K562 (cell line): ENCODE measurements at regions not wholly inside any gene's neighbourhood (a gene's known extent, or its start where the extent isn't known, plus 50 kb on each side); places are given as distances from the start of the nearest gene placed in this dataset.
A peak's percentile ranks its signal among the peaks of the same experiment; 100 is the strongest.

Experiments used
- ATAC-seq: fragments of 200-7000 bp; cut with Tn5 transposase; 3 replicates; pipeline ENCODE4 v1.9.1; 2020; ENCODE audit warnings: moderate library complexity
- BruUV-seq: library from RNA; stranded (reverse); fragments of 400-500 nt; replicated peaks from 2 replicates; lab custom pipeline; 2021; lab: Mats Ljungman, UMichigan
- CTCF ChIA-PET: fragments of 300-600 bp; formaldehyde crosslinking; extraction: SDS; loops from one replicate; lab custom pipeline; 2021; ENCODE audit warnings: low intra/inter-chr PET ratio; lab: Yijun Ruan, JAX
- POLR2A ChIA-PET: fragments of 300-600, 350-650 bp; sonication (Branson Sonifier 250); formaldehyde crosslinking; extraction: SDS; loops from one replicate; lab custom pipeline; 2021; ENCODE audit warnings: antibody characterized with exemption, inconsistent platforms; lab: Yijun Ruan, JAX
- DNase-seq, 4 experiments: peaks; one replicate each; pipeline versions ENCODE4 v3.0.0 to v3.0.0-alpha.2; 2011 to 2018; ENCODE audit warnings: low spot score in 3 of 4, mixed read lengths in 3 of 4; ENCODE audit errors: extremely low read depth in 1 of 4
- FAIRE-seq: peaks from 2 replicates; lab custom pipeline; 2011; peaks lifted over from hg19 to GRCh38; lab: Jason Lieb, UNC
- H2AFZ ChIP-seq: 2 replicates; pipeline ENCODE4 v1.6.0; 2011; ENCODE audit warnings: low read depth, low read length, control low read depth, inconsistent platforms
- H3K27ac ChIP-seq: fragments of 200-600 bp; 3 replicates; pipeline ENCODE4 v1.8.0; 2011; ENCODE audit warnings: low read depth, mild to moderate bottlenecking, control low read depth, inconsistent platforms, low read length, moderate library complexity, mixed read lengths; ENCODE audit errors: extremely low read depth
- H3K27me3 ChIP-seq, 2 experiments: fragments of 300-600 bp in 1 of 2; 2 replicates in 1 of 2; 3 replicates in 1 of 2; pipeline versions ENCODE4 v1.6.0 to v1.8.0; 2011; ENCODE audit warnings: inconsistent platforms in 2 of 2, low read length in 2 of 2, mild to moderate bottlenecking in 1 of 2, mixed read lengths in 1 of 2, moderate library complexity in 1 of 2; ENCODE audit not compliant: control insufficient read depth in 2 of 2, insufficient read depth in 2 of 2
- H3K36me3 ChIP-seq: fragments of 300-600 bp; 3 replicates; pipeline ENCODE4 v1.8.0; 2011; ENCODE audit warnings: mild to moderate bottlenecking, low read length, inconsistent platforms; ENCODE audit not compliant: control insufficient read depth, insufficient read depth
- H3K4me1 ChIP-seq, 2 experiments: fragments of 200-600 bp in 1 of 2; replicated peaks in 1 of 2; 2 replicates in 1 of 2; 3 replicates in 1 of 2; pipeline versions ENCODE4 v1.5.1 to v1.8.0; 2011; ENCODE audit warnings: inconsistent platforms in 2 of 2, low read length in 2 of 2, mild to moderate bottlenecking in 1 of 2, mixed read lengths in 1 of 2, moderate library complexity in 1 of 2; ENCODE audit not compliant: control insufficient read depth in 2 of 2, insufficient read depth in 2 of 2
- H3K4me2 ChIP-seq: 2 replicates; pipeline ENCODE4 v1.6.1; 2011; ENCODE audit warnings: low read length, control low read depth, inconsistent platforms, mixed read lengths; ENCODE audit not compliant: insufficient read depth
- H3K4me3 ChIP-seq: fragments of 200-600 bp; sonication (generic), shearing (Covaris generic); 2 replicates; pipeline ENCODE4 v1.5.1; 2016; ENCODE audit warnings: control low read depth, inconsistent platforms
- H3K79me2 ChIP-seq: fragments of 200-600 bp; 3 replicates; pipeline ENCODE4 v1.8.0; 2011; ENCODE audit warnings: low read length, inconsistent platforms; ENCODE audit not compliant: control insufficient read depth, insufficient read depth
- H3K9ac ChIP-seq, 2 experiments: 2 replicates each; pipeline versions ENCODE4 v1.6.0 to v1.6.1; 2011; ENCODE audit warnings: low read depth in 2 of 2, low read length in 2 of 2, control low read depth in 1 of 2, inconsistent platforms in 1 of 2, mild to moderate bottlenecking in 1 of 2, mixed read lengths in 1 of 2; ENCODE audit not compliant: insufficient read depth in 1 of 2
- H3K9me1 ChIP-seq: one replicate; pipeline ENCODE4 v1.6.0; 2011; ENCODE audit warnings: inconsistent platforms, mild to moderate bottlenecking, low read length, moderate library complexity; ENCODE audit not compliant: control insufficient read depth, insufficient read depth
- H3K9me3 ChIP-seq: replicated peaks from 2 replicates; pipeline ENCODE4 v1.5.1; 2011; ENCODE audit warnings: low read depth, low read length, inconsistent platforms; ENCODE audit not compliant: control insufficient read depth, insufficient read depth
- H4K20me1 ChIP-seq: replicated peaks from 2 replicates; pipeline ENCODE4 v1.6.1; 2011; ENCODE audit warnings: low read length, inconsistent platforms, mixed read lengths; ENCODE audit not compliant: control insufficient read depth, insufficient read depth
- ASH1L ChIP-seq: fragments of 450-650 bp; IDR thresholded peaks from 2 replicates; pipeline ENCODE4 v1.6.1; 2018; ENCODE audit warnings: borderline replicate concordance, mild to moderate bottlenecking, low read depth; ENCODE audit not compliant: partially characterized antibody
- ATF3 ChIP-seq, 2 experiments: fragments of 450-650 bp in 1 of 2; sonication (generic) in 1 of 2; formaldehyde crosslinking in 1 of 2; IDR thresholded peaks in 1 of 2; conservative IDR thresholded peaks in 1 of 2; 2 replicates each; pipeline versions ENCODE4 v1.6.1 to v1.8.1; 2016 to 2023; ENCODE audit warnings: mild to moderate bottlenecking in 2 of 2, moderate library complexity in 2 of 2, inconsistent platforms in 1 of 2, missing genetic modification reagents in 1 of 2
- CXXC5 ChIP-seq: fragments of 250-450 bp; sonication (Bioruptor Pico); IDR thresholded peaks from 2 replicates; pipeline ENCODE4 v1.8.0; 2022; ENCODE audit warnings: inconsistent platforms, mild to moderate bottlenecking, moderate library complexity
- DIDO1 ChIP-seq: fragments of 450-650 bp; IDR thresholded peaks from 2 replicates; pipeline ENCODE4 v1.6.1; 2016; ENCODE audit warnings: low read depth, missing biosample characterization, missing genetic modification characterization
- FOXJ3 ChIP-seq: sonication (generic); formaldehyde crosslinking; IDR thresholded peaks from 2 replicates; pipeline ENCODE4 v1.4.0; 2020; ENCODE audit warnings: mild to moderate bottlenecking, missing genetic modification reagents
- FOXP1 ChIP-seq: sonication (generic); formaldehyde crosslinking; IDR thresholded peaks from 2 replicates; pipeline ENCODE4 v1.8.0; 2022; ENCODE audit warnings: mild to moderate bottlenecking, missing genetic modification reagents
- GTF2F1 ChIP-seq: IDR thresholded peaks from 2 replicates; pipeline ENCODE4 v1.6.1; 2011; ENCODE audit warnings: low read depth, low read length, improper control_type of control experiment
- HMBOX1 ChIP-seq: sonication (generic); IDR thresholded peaks from 2 replicates; pipeline ENCODE4 v1.6.1; 2016
- MEIS2 ChIP-seq: fragments of 450-650 bp; IDR thresholded peaks from 2 replicates; pipeline ENCODE4 v1.6.1; 2014; ENCODE audit warnings: mild to moderate bottlenecking; ENCODE audit not compliant: partially characterized antibody
- NR2C2 ChIP-seq, 2 experiments: fragments of 200-800 bp in 1 of 2; sonication (Bioruptor generic) in 1 of 2; sonication (generic) in 1 of 2; formaldehyde crosslinking in 1 of 2; IDR thresholded peaks; 2 replicates each; pipeline versions ENCODE4 v1.6.1 to v1.8.0; 2016 to 2022; ENCODE audit warnings: mild to moderate bottlenecking in 1 of 2, missing compliant biosample characterization in 1 of 2, missing genetic modification characterization in 1 of 2, missing genetic modification reagents in 1 of 2
- RBM25 ChIP-seq: fragments of 200-400 bp; formaldehyde crosslinking; IDR thresholded peaks from 2 replicates; pipeline ENCODE4 v1.6.1; 2018; ENCODE audit warnings: low read length, low read depth, moderate library complexity; ENCODE audit not compliant: severe bottlenecking
- SP1 ChIP-seq: sonication (generic); formaldehyde crosslinking; IDR thresholded peaks from 2 replicates; pipeline ENCODE4 v1.8.1; 2022; ENCODE audit warnings: mild to moderate bottlenecking, missing genetic modification reagents
- STAG1 ChIP-seq: sonication (generic); formaldehyde crosslinking; IDR thresholded peaks from 2 replicates; pipeline ENCODE4 v1.5.0; 2020; ENCODE audit warnings: missing genetic modification reagents, borderline replicate concordance
- TBP ChIP-seq: optimal IDR thresholded peaks from 2 replicates; pipeline ENCODE3; 2011; ENCODE audit warnings: low read depth, low read length, improper control_type of control experiment
- TRIM24 ChIP-seq, 2 experiments: fragments of 450-650 bp; IDR thresholded peaks; 2 replicates each; pipeline ENCODE4 v1.6.1; 2016
- USF2 ChIP-seq: sonication (generic); formaldehyde crosslinking; IDR thresholded peaks from 2 replicates; pipeline ENCODE4 v1.5.0; 2020; ENCODE audit warnings: missing genetic modification reagents
- ZFPM2 ChIP-seq: fragments of 250-450 bp; sonication (Bioruptor Pico); IDR thresholded peaks from 2 replicates; pipeline ENCODE4 v1.5.1; 2022; ENCODE audit warnings: mild to moderate bottlenecking
- ZNF584 ChIP-seq: fragments of 200-800 bp; sonication (Bioruptor generic); IDR thresholded peaks from 2 replicates; pipeline ENCODE4 v1.6.1; 2016; ENCODE audit warnings: low read depth, mild to moderate bottlenecking, missing genetic modification characterization, missing compliant biosample characterization
- whole genome bisulfite sequencing: fragments of 100-300 bp; shearing (Covaris generic); methylation state at CpG from one replicate; pipeline ENCODE4 v1.1.6; 2016; ENCODE audit warnings: low coverage, mixed read lengths; ENCODE audit not compliant: insufficient coverage; ENCODE audit errors: missing lambda C conversion rate; 5-methylcytosine and 5-hydroxymethylcytosine counted together
- in situ Hi-C: fragments of 300-500 bp; cut with MboI; formaldehyde crosslinking; loops from 4 replicates; pipeline ENCODE4 v1.15.0; 2018; ENCODE audit warnings: inconsistent platforms, mixed read lengths
- intact Hi-C: fragments of 100-400 bp; cut with micrococcal nuclease; formaldehyde crosslinking; loops from 2 replicates; pipeline ENCODE4 v1.14.2; 2022

GRCh38 chr12:89769483-89769818 lies 60.8 kb upstream of the ATP2B1 start (continued):
- TF ChIP-seq NR2C2 (CRISPR knock-in tag; IDR thresholded peaks at IDR 0.05) (no peak), NR2C2 (tag; IDR thresholded peaks at IDR 0.05) (0 out of 2 replicates have a peak, but pooled peaks have one; percentile 4), CXXC5 (CRISPR knock-in tag) (no peak), HMBOX1 (peak; percentile 50; the same call in 1 of the 2 replicates)

GRCh38 chr12:89768586-89769482 lies 60.2 kb upstream of the ATP2B1 start:
- ChIA-PET POLR2A (no interaction called here), CTCF (no interaction called here)
- Histone ChIP-seq H3K4me1 (peaks cover 0 to 3% of the 10 kb centered on the region in 2 experiments; a peak in 3 of 5 replicates), H3K4me2 (no peak overlapping the region), H3K36me3 (no peaks in the 10 kb centered on the region), H3K27ac (no peak overlapping the region), H4K20me1 (no peaks in the 10 kb centered on the region), H3K79me2 (no peaks in the 10 kb centered on the region), H3K9me1 (no peaks in the 10 kb centered on the region), H2AFZ (no peak overlapping the region), H3K4me3 (no peak overlapping the region), H3K9ac (no peak overlapping the region), H3K27me3 (no peaks in the 10 kb centered on the region), H3K9me3 (peaks cover 4% of the 10 kb centered on the region; the same call in 1 of the 2 replicates)
- WGBS = 15% methylated on average over 3 of the region's 3 CpGs
- in situ Hi-C loops = no loop called here
- FAIRE-seq (no peak), DNase-seq (peak in 2 of 4 experiments; percentile 10 to 39), ATAC-seq (peak; percentile 35; the same call in 1 of the 3 replicates)
- no TSS peak for BruUV-seq
- intact Hi-C loops = no loop called here
- TF ChIP-seq TRIM24 (IDR thresholded peaks at IDR 0.05) = peak; percentile 59 to 82; a peak in 3 of 4 replicates
- no peak for TF ChIP-seq ZFPM2 (CRISPR knock-in tag)
- no peak for TF ChIP-seq GTF2F1
- TF ChIP-seq FOXJ3 (CRISPR knock-in tag) = no peak
- TF ChIP-seq RBM25 = no peak
- peak; percentile 17 for TF ChIP-seq MEIS2
- no peak for TF ChIP-seq USF2 (CRISPR knock-in tag)
- no peak for TF ChIP-seq TBP
- TF ChIP-seq FOXP1 (CRISPR knock-in tag) = no peak
- TF ChIP-seq ASH1L = no peak
- TF ChIP-seq DIDO1 (tag) = 0 out of 2 replicates have a peak, but pooled peaks have one; percentile 36
- TF ChIP-seq ATF3 (IDR thresholded peaks at IDR 0.05) = peak; percentile 98
- peak; percentile 63 for TF ChIP-seq ATF3 (CRISPR knock-in tag; conservative IDR thresholded peaks at IDR 0.05)
- TF ChIP-seq SP1 (CRISPR knock-in tag) = no peak
- TF ChIP-seq STAG1 (CRISPR knock-in tag) = no peak
- TF ChIP-seq ZNF584 (CRISPR knock-in tag) = peak; percentile 60; the same call in 1 of the 2 replicates
